ENCODE measurements at regions not wholly inside any gene's neighbourhood (a gene's known extent, or its start where the extent isn't known, plus 50 kb on each side); places are given as distances from the start of the nearest gene placed in this dataset.

DNA sequence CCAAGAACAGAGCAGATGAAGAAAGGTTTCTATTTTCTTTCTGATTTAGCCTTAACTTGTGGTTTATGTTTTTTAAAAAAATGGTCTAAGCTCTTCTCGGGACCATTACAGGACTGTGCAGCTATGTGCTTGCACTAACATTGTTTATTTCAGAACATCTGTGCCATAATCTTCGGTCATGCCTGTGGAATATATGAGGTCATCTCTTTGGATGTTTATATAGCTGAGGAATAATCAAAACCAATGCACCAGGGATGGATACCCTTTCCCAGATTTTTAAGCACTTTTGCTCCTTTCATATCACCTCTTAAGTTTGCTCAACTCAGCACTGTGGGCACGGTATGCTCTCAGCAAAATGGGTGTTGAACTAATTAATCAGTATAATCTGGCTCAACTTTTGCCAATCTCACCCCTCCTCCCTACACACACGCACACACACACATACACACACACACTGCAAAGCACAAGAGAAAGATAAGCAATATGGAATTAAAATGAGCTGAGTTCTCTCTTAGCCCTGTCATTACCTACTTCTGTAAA is 268.5 kb upstream of the TMC3 start:
- TF ChIP-seq EZH2 (IDR thresholded peaks at IDR 0.05), result no peak
- TF ChIP-seq, protein P1, sequence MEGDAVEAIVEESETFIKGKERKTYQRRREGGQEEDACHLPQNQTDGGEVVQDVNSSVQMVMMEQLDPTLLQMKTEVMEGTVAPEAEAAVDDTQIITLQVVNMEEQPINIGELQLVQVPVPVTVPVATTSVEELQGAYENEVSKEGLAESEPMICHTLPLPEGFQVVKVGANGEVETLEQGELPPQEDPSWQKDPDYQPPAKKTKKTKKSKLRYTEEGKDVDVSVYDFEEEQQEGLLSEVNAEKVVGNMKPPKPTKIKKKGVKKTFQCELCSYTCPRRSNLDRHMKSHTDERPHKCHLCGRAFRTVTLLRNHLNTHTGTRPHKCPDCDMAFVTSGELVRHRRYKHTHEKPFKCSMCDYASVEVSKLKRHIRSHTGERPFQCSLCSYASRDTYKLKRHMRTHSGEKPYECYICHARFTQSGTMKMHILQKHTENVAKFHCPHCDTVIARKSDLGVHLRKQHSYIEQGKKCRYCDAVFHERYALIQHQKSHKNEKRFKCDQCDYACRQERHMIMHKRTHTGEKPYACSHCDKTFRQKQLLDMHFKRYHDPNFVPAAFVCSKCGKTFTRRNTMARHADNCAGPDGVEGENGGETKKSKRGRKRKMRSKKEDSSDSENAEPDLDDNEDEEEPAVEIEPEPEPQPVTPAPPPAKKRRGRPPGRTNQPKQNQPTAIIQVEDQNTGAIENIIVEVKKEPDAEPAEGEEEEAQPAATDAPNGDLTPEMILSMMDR (IDR thresholded peaks at IDR 0.05), result no peak

Data from neural progenitor cell (in vitro differentiated cells).